ENCODE measurements at regions not wholly inside any gene's neighbourhood (a gene's known extent, or its start where the extent isn't known, plus 50 kb on each side); places are given as distances from the start of the nearest gene placed in this dataset.

- H3K9me3 ChIP-seq: no peaks in the 10 kb centered on the region
- H3K4me3 ChIP-seq: no peak overlapping the region
- H3K27me3 ChIP-seq: no peaks in the 10 kb centered on the region
- no peak for TF ChIP-seq CTCF (IDR thresholded peaks at IDR 0.05)
- no peaks in the 10 kb centered on the region for H3K4me1 ChIP-seq
- H3K9ac ChIP-seq (ENCODE audit: low read depth in 2 of 2, low read length in 2 of 2): no peak overlapping the region
- DNase-seq: no peak
- no peaks in the 10 kb centered on the region for H3K36me3 ChIP-seq
- no peak overlapping the region for H3K27ac ChIP-seq
- intact Hi-C loops (cut with DNase I): no loop called here
Observed at GRCh38 chr6:112744827-112745226, 397.7 kb downstream of the RFPL4B start.

GRCh38 chr6:112745765-112746164 lies 398.6 kb downstream of the RFPL4B start:
- H3K9ac ChIP-seq (ENCODE audit: low read depth in 2 of 2, low read length in 2 of 2): no peak overlapping the region
- TF ChIP-seq CTCF (IDR thresholded peaks at IDR 0.05): no peak

GRCh38 chr6:112749673-112750072 lies 402.5 kb downstream of the RFPL4B start:
- Histone ChIP-seq H3K9ac (ENCODE audit: low read depth in 2 of 2, low read length in 2 of 2) (no peak overlapping the region), H3K27ac (no peak overlapping the region), H3K4me1 (no peaks in the 10 kb centered on the region), H3K9me3 (no peaks in the 10 kb centered on the region), H3K36me3 (no peaks in the 10 kb centered on the region), H3K27me3 (no peaks in the 10 kb centered on the region), H3K4me3 (no peak overlapping the region)
- DNase-seq: no peak
- no peak for TF ChIP-seq CTCF (IDR thresholded peaks at IDR 0.05)
- intact Hi-C loops (cut with DNase I): no loop called here

More at GRCh38 chr6:112745765-112746164, 398.6 kb downstream of the RFPL4B start:
- no peaks in the 10 kb centered on the region for H3K9me3 ChIP-seq
- no peak overlapping the region for H3K27ac ChIP-seq
- no peaks in the 10 kb centered on the region for H3K36me3 ChIP-seq
- H3K27me3 ChIP-seq: no peaks in the 10 kb centered on the region
- intact Hi-C loops (cut with DNase I): no loop called here
- H3K4me3 ChIP-seq: no peak overlapping the region
- no peak for DNase-seq
- H3K4me1 ChIP-seq: no peaks in the 10 kb centered on the region

GRCh38 chr6:112752305-112752704 lies 405.2 kb downstream of the RFPL4B start:
- TF ChIP-seq CTCF (IDR thresholded peaks at IDR 0.05): no peak
- intact Hi-C loops (cut with DNase I): no loop called here
- H3K4me3 ChIP-seq: no peak overlapping the region
- DNase-seq: no peak
- H3K9me3 ChIP-seq: no peaks in the 10 kb centered on the region
- no peaks in the 10 kb centered on the region for H3K36me3 ChIP-seq
- no peaks in the 10 kb centered on the region for H3K4me1 ChIP-seq
- no peak overlapping the region for H3K9ac ChIP-seq (ENCODE audit: low read depth in 2 of 2, low read length in 2 of 2)
- H3K27me3 ChIP-seq: no peaks in the 10 kb centered on the region
- no peak overlapping the region for H3K27ac ChIP-seq

- DNase-seq: no peak
Observed at GRCh38 chr6:112752791-112753190, 405.7 kb downstream of the RFPL4B start.

More at GRCh38 chr6:112752791-112753190, 405.7 kb downstream of the RFPL4B start:
- Histone ChIP-seq H3K27ac (no peak overlapping the region), H3K9me3 (no peaks in the 10 kb centered on the region), H3K36me3 (no peaks in the 10 kb centered on the region), H3K27me3 (no peaks in the 10 kb centered on the region), H3K4me1 (no peaks in the 10 kb centered on the region), H3K9ac (ENCODE audit: low read depth in 2 of 2, low read length in 2 of 2) (no peak overlapping the region), H3K4me3 (no peak overlapping the region)
- no peak for TF ChIP-seq CTCF (IDR thresholded peaks at IDR 0.05)
- intact Hi-C loops (cut with DNase I): no loop called here
